GM12892 (cell line): ENCODE measurements at regions not wholly inside any gene's neighbourhood (a gene's known extent, or its start where the extent isn't known, plus 50 kb on each side); places are given as distances from the start of the nearest gene placed in this dataset.

Experiments used
- POLR2A ChIP-seq: IDR thresholded peaks from 2 replicates; pipeline ENCODE4 v1.6.1; 2011; ENCODE audit warnings: low read depth, low read length, control low read depth
- POLR2AphosphoS5 ChIP-seq: IDR thresholded peaks from 2 replicates; pipeline ENCODE4 v1.6.1; 2011; ENCODE audit warnings: low read depth, low read length, control low read depth
- TAF1 ChIP-seq: IDR thresholded peaks from 2 replicates; pipeline ENCODE4 v1.6.1; 2011; ENCODE audit warnings: low read depth, mild to moderate bottlenecking, control low read depth, low read length, borderline replicate concordance

DNA sequence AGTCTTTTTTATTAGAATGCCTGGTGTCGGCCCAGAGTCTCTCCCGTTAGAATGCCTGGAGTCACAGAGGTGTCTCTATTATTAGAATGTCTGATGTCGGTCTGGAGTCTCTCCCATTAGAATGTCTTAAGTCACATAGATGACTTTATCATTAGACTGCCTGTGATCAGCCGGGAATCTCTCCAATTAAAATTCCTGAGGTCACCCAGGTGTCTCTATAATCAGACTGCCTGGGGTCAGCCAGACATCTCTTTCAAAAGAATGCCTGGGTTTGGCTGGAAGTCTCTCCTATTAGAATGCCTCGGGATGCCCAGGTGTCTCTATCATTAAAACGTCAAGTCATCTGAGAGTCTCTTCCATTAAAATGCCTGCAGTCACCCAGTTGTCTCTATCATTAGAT, 1493.9 kb downstream of the UQCRFS1 start:
- TF ChIP-seq POLR2A: no peak
- no peak for TF ChIP-seq POLR2AphosphoS5
- no peak for TF ChIP-seq TAF1
